ENCODE measurements at regions not wholly inside any gene's neighbourhood (a gene's known extent, or its start where the extent isn't known, plus 50 kb on each side); places are given as distances from the start of the nearest gene placed in this dataset.
"Not testable (repeated sequence)": the region's sequence is repeated elsewhere in the genome, so short reads cannot be mapped to it uniquely, and the experiment has no call there.

- no peak for DNase-seq
Measured at GRCh38 chr2:175454953-175455389, 273.5 kb upstream of the ATP5MC3 start.

- DNase-seq = no peak
Measured at GRCh38 chr2:175450029-175450760, 268.7 kb upstream of the ATP5MC3 start.

- DNase-seq = no peak
Measured at GRCh38 chr2:175449616-175450015, 268.1 kb upstream of the ATP5MC3 start.

- DNase-seq = no peak
Measured at GRCh38 chr2:175446201-175446600, 264.7 kb upstream of the ATP5MC3 start.

- DNase-seq = no peak
Measured at GRCh38 chr2:175445281-175445680, 263.8 kb upstream of the ATP5MC3 start.

GRCh38 chr2:175442441-175442840 is 260.9 kb upstream of the ATP5MC3 start:
- no peak for DNase-seq

GRCh38 chr2:175441181-175441761 is 259.8 kb upstream of the ATP5MC3 start:
- DNase-seq = no peak

- DNase-seq = no peak
Measured at GRCh38 chr2:175439416-175439815, 257.9 kb upstream of the ATP5MC3 start.

GRCh38 chr2:175437167-175437566 is 255.7 kb upstream of the ATP5MC3 start:
- no peak for DNase-seq

- no peak for DNase-seq
Measured at GRCh38 chr2:175436076-175436475, 254.6 kb upstream of the ATP5MC3 start.

GRCh38 chr2:175435012-175435411 is 253.5 kb upstream of the ATP5MC3 start:
- DNase-seq = no peak

- no peak for DNase-seq
Measured at GRCh38 chr2:175432793-175433192, 251.3 kb upstream of the ATP5MC3 start.

- DNase-seq = no peak
Measured at GRCh38 chr2:175432021-175432420, 250.5 kb upstream of the ATP5MC3 start.

- no peak for DNase-seq
Measured at GRCh38 chr2:175431101-175431946, 249.8 kb upstream of the ATP5MC3 start.

- DNase-seq = no peak
Measured at GRCh38 chr2:175430236-175430635, 248.7 kb upstream of the ATP5MC3 start.

GRCh38 chr2:175418224-175418835 is 236.8 kb upstream of the ATP5MC3 start:
- DNase-seq = no peak

GRCh38 chr2:175414882-175415487 is 233.5 kb upstream of the ATP5MC3 start:
- DNase-seq = no peak

- DNase-seq = no peak
Measured at GRCh38 chr2:175414191-175414881, 232.8 kb upstream of the ATP5MC3 start.

- DNase-seq = not testable (repeated sequence)
Measured at GRCh38 chr2:175410941-175411340, 229.4 kb upstream of the ATP5MC3 start.

- no peak for DNase-seq
Measured at GRCh38 chr2:175404839-175405238, 223.3 kb upstream of the ATP5MC3 start.

- DNase-seq = no peak
Measured at GRCh38 chr2:175403599-175404221, 222.2 kb upstream of the ATP5MC3 start.

GRCh38 chr2:175402571-175402970 is 221.1 kb upstream of the ATP5MC3 start:
- no peak for DNase-seq
